Calu3 (cell line): ENCODE measurements at regions not wholly inside any gene's neighbourhood (a gene's known extent, or its start where the extent isn't known, plus 50 kb on each side); places are given as distances from the start of the nearest gene placed in this dataset.

Experiments used
- BruUV-seq: library from RNA; stranded (reverse); fragments of 400-500 nt; replicated peaks from 2 replicates; lab custom pipeline; 2021; lab: Mats Ljungman, UMichigan
- CTCF ChIA-PET: fragments of 300-600 bp; sonication (Branson Sonifier 250); formaldehyde crosslinking; loops from one replicate; lab custom pipeline; 2022; ENCODE audit warnings: antibody characterized with exemption; lab: Charles Lee
- DNase-seq: peaks from one replicate; pipeline ENCODE4 v3.0.0; 2022
- H3K27ac Mint-ChIP-seq: one replicate; pipeline ENCODE4 v1.8.0; 2022; ENCODE audit warnings: mixed read lengths; ENCODE audit not compliant: unreplicated experiment
- H3K27me3 Mint-ChIP-seq: one replicate; pipeline ENCODE4 v1.8.0; 2022; ENCODE audit warnings: mixed read lengths; ENCODE audit not compliant: unreplicated experiment
- H3K36me3 Mint-ChIP-seq: one replicate; pipeline ENCODE4 v1.8.0; 2022; ENCODE audit warnings: mild to moderate bottlenecking, moderate library complexity, mixed read lengths; ENCODE audit not compliant: insufficient read depth, unreplicated experiment
- H3K4me1 Mint-ChIP-seq: one replicate; pipeline ENCODE4 v1.8.0; 2022; ENCODE audit warnings: mild to moderate bottlenecking, low read depth, mixed read lengths; ENCODE audit not compliant: unreplicated experiment
- H3K4me3 Mint-ChIP-seq: one replicate; pipeline ENCODE4 v1.8.0; 2022; ENCODE audit warnings: mild to moderate bottlenecking, low read depth, moderate library complexity, mixed read lengths; ENCODE audit not compliant: unreplicated experiment
- H3K9me3 Mint-ChIP-seq: one replicate; pipeline ENCODE4 v1.8.0; 2022; ENCODE audit warnings: low read depth, mixed read lengths; ENCODE audit not compliant: unreplicated experiment
- intact Hi-C: fragments of 100-400 bp; cut with micrococcal nuclease; formaldehyde crosslinking; loops from one replicate; pipeline ENCODE4 v1.10.0; 2022; ENCODE audit not compliant: unreplicated experiment
- TF ChIP-seq, protein P1 (sequence below): fragments of 200-600 bp; IDR thresholded peaks from one replicate; pipeline ENCODE4 v1.8.0; 2022; ENCODE audit warnings: antibody characterized with exemption; ENCODE audit not compliant: unreplicated experiment

DNA sequence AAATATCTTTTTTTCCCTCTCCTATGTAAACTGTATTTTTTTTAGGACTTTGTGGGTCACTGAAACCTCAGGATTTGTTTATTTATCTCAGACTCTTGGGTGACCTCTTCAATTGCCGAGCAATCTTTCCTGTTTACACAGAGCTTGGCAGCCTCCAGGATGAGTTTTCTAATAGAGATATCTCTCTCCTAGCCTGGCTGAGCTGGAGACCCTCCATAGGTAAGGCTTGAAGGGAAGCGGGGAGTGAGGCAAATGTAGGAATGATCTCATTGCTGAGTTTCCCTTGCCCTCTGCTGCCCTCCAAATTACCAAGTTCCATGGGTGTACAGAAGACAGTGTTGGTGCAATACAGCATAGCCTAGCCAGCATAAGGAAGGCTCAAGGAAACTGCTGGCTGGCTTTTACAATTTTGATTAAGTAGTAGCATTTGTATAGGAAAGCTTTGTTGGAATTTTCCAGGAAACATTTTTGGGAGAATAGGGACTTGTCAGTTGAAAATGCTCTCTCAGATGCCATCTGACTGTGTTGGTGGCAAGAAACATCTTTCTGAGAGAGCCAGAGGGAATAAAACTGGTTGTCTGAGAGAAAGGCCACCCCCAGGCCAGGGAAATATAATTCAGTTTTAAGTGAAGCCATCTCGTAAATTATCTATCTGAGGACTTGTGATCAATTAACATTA, 116.0 kb downstream of the NMUR2 start:
- intact Hi-C loops, result loop anchor here (5.0 kb wide), 1 partner anchor 63 kb away; no protein-coding TSS in a partner anchor
- BruUV-seq, result no TSS peak
- Mint-ChIP-seq H3K27me3 (no peaks in the 10 kb centered on the region), H3K36me3 (no peaks in the 10 kb centered on the region), H3K4me1 (peaks cover 11% of the 10 kb centered on the region), H3K4me3 (no peak overlapping the region), H3K27ac (no peak overlapping the region), H3K9me3 (no peaks in the 10 kb centered on the region)
- TF ChIP-seq, protein P1, sequence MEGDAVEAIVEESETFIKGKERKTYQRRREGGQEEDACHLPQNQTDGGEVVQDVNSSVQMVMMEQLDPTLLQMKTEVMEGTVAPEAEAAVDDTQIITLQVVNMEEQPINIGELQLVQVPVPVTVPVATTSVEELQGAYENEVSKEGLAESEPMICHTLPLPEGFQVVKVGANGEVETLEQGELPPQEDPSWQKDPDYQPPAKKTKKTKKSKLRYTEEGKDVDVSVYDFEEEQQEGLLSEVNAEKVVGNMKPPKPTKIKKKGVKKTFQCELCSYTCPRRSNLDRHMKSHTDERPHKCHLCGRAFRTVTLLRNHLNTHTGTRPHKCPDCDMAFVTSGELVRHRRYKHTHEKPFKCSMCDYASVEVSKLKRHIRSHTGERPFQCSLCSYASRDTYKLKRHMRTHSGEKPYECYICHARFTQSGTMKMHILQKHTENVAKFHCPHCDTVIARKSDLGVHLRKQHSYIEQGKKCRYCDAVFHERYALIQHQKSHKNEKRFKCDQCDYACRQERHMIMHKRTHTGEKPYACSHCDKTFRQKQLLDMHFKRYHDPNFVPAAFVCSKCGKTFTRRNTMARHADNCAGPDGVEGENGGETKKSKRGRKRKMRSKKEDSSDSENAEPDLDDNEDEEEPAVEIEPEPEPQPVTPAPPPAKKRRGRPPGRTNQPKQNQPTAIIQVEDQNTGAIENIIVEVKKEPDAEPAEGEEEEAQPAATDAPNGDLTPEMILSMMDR, result no peak
- CTCF ChIA-PET, result no interaction called here
- DNase-seq, result no peak

DNA sequence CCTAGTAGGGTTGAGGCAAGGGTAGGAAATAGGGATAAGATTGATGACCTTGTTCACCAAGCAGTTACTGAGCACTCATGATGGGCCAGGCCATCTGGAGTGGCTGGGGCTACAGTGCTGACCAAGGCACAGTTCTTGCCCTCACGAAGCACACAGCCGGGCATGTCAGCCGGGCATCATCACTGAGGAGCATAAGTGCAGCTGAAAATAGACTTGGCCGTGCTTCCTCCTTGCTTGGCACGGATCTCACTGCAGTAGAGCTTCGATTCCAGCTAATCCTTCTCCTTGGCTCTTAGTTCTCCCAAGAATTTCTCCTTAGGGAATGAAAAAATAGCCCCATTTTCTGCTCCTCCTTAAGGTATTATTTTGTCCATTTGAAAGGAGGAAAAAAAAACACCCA, 116.6 kb downstream of the NMUR2 start:
- TF ChIP-seq, protein P1, result no peak
- Mint-ChIP-seq H3K9me3 (no peaks in the 10 kb centered on the region), H3K4me1 (peaks cover 11% of the 10 kb centered on the region), H3K4me3 (no peak overlapping the region), H3K27ac (no peak overlapping the region), H3K27me3 (no peaks in the 10 kb centered on the region), H3K36me3 (no peaks in the 10 kb centered on the region)
- CTCF ChIA-PET, result no interaction called here
- BruUV-seq, result no TSS peak
- DNase-seq, result no peak
- intact Hi-C loops, result loop anchor here (5.0 kb wide), 1 partner anchor 64 kb away; no protein-coding TSS in a partner anchor

DNA sequence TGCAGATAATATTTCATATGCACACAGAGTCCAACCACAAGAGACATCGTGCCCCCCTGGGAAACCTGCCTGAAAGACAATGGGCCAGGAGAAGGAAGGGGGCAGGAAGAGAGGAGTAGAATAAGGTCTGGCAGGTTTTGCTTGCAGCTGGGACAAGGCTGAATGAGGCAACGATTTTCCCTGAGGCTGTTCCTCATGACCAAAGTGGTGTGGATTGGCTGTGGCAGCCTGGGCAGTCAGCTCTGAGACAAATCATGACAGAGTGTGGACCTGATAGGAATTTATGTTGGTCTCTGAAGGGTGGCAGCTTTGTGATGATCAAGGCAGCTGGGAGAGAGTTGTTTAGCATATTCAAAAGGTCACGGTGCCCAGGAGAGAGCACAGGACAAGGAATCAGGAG, 119.3 kb downstream of the NMUR2 start:
- intact Hi-C loops, result loop anchor here (5.0 kb wide), 1 partner anchor 67 kb away; no protein-coding TSS in a partner anchor
- Mint-ChIP-seq H3K4me3 (no peak overlapping the region), H3K27ac (no peak overlapping the region), H3K36me3 (no peaks in the 10 kb centered on the region), H3K9me3 (no peaks in the 10 kb centered on the region), H3K4me1 (peaks cover 11% of the 10 kb centered on the region), H3K27me3 (no peaks in the 10 kb centered on the region)
- TF ChIP-seq, protein P1, result no peak
- DNase-seq, result no peak
- no TSS peak for BruUV-seq
- CTCF ChIA-PET, result interaction anchor here (0.6 kb wide), 1 partner anchor 226 kb away, joined by 3 read pairs; no protein-coding TSS in a partner anchor

DNA sequence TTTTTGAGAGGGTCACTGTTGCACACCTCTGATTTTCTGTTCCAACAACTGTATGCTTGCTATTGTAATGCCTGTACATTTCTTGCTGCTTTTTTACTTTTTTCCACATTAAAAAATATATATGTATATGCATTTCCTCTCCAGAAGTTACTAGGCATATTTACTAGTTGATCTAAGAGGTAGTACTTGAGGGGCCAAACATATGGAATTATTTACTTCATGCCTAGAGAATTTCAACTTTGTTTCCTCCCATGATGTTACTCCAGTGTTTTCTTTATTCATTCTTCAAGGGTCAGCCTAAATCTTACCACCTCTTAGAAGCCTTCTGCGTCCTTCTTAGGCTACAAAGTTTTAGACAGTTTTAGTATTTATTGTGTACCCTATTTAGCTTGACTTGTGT, 122.7 kb downstream of the NMUR2 start:
- CTCF ChIA-PET, result no interaction called here
- Mint-ChIP-seq H3K27ac (no peak overlapping the region), H3K4me3 (no peak overlapping the region), H3K9me3 (no peaks in the 10 kb centered on the region), H3K4me1 (no peaks in the 10 kb centered on the region), H3K36me3 (no peaks in the 10 kb centered on the region), H3K27me3 (no peaks in the 10 kb centered on the region)
- DNase-seq, result no peak
- TF ChIP-seq, protein P1, result no peak
- no TSS peak for BruUV-seq
- intact Hi-C loops, result no loop called here
